TTC549 (cell line): ENCODE measurements at regions not wholly inside any gene's neighbourhood (a gene's known extent, or its start where the extent isn't known, plus 50 kb on each side); places are given as distances from the start of the nearest gene placed in this dataset.
"Not testable (repeated sequence)": the region's sequence is repeated elsewhere in the genome, so short reads cannot be mapped to it uniquely, and the experiment has no call there.

Source experiments
- FAIRE-seq: peaks from 2 replicates; lab custom pipeline; 2012; peaks lifted over from hg19 to GRCh38; lab: Jason Lieb, UNC

DNA sequence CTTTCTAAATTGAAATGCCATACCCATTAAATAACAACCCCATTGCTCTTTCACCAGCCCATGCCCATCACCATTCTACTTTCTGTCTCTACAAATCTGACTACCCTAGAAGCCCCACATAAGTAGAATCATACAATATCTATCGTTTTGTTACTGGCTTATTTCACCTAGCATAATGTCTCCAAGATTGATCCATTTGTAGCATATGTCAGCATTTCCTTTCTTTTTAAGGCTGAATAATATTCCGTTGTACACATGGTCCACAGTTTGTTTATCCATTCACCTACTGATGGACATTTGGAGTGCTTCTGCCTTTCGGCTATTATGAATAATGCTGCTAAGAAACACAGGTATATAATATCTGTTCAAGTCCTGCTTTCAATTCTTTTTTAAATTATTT is 393.1 kb upstream of the SOX9 start:
- FAIRE-seq, result no peak

GRCh38 chr17:71730871-71731270 is 389.9 kb upstream of the SOX9 start:
- FAIRE-seq, result no peak

DNA sequence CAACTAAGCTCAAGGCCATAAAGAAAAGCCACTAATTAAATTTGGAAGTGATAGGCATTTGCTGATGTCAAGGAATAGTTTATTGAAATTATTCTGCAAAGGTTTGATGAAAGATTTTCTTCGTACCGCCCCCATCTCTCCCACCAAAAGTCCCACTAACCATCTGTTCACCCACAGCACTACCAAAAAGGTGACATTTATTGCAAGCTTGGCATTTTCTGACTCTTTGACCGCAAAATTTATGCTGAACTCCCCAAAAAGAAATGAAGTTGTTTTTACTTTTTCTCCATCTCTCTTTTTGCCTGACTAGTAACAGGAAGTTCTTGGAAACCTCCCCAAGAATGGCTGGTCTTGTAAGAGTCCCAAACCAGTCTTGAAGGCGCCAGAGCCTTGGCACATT is 384.9 kb upstream of the SOX9 start:
- no peak for FAIRE-seq

DNA sequence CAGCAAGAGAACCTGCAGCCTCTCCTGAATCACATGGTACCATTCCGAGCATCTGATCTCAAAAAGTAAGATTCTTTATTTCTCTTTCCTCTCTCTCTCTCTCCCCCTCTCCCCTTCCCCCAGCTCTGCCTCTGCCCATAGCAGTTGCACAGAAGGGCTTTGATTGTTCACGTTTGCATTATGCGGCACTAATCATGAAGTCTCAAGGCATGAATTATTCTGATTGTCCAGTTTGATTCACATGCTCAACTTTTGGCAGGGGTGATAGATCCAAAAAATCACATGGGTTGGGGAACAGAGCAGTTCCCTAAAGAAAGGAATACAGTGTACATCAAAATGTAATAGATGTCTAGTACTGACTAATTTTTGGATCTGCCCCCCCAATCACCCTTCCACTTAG is 380.0 kb upstream of the SOX9 start:
- FAIRE-seq, result no peak

DNA sequence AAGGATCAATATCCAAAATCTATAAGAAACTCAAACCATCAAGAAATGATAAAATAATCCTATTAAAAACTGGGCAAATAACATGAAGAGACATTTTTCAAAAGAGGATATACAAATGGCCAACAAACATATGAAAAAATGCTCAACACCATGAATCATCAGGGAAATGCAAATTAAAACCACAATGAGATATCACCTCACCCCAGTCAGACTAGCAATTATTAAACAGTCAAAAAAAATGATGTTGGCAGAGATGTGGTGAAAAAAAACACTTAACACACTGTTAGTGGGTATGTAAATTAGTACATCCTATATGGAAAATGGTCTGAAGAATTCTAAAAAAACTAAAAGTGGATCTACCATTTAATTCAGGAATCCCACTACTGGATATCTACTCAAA is 379.0 kb upstream of the SOX9 start:
- FAIRE-seq, result no peak

GRCh38 chr17:71748872-71749271 is 371.9 kb upstream of the SOX9 start:
- FAIRE-seq, result no peak

- no peak for FAIRE-seq
Measured at GRCh38 chr17:71753070-71753469, 367.8 kb upstream of the SOX9 start.

DNA sequence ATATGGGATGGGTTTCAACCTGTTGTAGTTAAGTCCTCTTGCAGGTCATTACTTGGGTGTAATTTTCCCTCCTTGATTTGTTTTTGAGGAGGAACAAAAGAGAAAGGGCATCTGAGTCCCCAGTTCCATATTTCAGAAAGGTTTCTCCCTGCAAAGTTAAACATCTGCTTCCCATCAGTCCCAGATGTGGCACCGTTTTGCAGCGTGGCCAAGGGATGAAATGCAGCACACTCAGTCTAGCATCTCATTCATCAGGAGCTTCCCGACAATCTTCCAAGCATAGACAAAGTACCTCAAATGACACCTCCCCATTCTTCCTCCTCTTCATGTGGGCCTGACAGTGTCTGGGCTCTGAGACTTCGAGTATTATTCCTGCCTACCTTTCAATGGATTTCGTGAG is 363.7 kb upstream of the SOX9 start:
- no peak for FAIRE-seq

- peak; percentile 98 for FAIRE-seq
Measured at GRCh38 chr17:71757956-71758355, 362.9 kb upstream of the SOX9 start.

DNA sequence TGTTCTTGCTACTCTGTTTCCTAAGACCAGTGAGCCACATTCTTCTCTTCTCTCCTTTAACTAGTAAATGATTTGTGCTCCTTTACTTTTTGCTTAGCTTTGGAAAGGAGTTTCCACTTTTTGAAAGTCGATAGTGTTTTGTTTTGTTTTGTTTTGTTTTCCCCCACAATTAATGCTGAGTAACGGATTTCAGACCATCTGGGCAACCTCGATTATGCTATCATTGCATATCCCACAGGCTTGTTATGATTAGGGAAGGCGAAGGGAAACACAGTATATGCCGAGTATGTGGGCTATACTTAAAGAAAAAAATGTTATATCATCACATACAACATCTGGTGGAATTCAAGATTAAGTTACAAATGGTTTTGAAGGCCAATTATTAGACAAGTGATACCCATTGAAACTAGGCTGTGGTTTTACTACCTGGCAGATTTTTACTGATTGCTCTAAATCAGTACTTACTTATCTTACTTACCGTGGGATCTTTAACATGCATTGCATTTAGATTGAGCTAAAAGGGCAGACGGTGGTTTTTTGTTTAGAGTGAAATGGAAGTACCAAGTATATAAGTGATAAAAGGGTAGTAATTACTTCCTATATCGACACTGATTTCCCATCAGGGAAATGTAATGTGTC is 361.3 kb upstream of the SOX9 start:
- FAIRE-seq, result no peak

- no peak for FAIRE-seq
Measured at GRCh38 chr17:71760062-71760720, 360.6 kb upstream of the SOX9 start.

GRCh38 chr17:71762526-71762925 is 358.3 kb upstream of the SOX9 start:
- FAIRE-seq, result no peak

- FAIRE-seq, result no peak
Measured at GRCh38 chr17:71764505-71764904, 356.3 kb upstream of the SOX9 start.

DNA sequence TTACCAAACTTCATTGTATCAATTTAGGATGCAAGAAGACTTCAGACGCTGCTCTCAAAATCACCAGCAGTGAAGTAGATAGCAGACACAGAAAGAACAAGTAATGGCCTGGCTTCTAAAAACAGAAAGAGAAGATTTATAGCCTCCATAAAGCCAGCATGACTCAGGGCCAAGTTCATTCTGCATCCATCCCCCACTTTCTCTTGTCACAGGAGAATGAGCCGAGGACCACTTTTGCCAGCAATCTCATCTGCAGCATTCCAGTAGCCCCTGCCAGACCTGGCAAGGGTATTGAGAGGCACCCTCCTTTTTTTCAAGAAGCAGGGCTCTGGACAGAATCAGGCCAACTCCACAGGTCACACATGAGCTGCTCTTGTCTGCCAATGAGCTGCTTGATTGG is 355.4 kb upstream of the SOX9 start:
- FAIRE-seq, result no peak

DNA sequence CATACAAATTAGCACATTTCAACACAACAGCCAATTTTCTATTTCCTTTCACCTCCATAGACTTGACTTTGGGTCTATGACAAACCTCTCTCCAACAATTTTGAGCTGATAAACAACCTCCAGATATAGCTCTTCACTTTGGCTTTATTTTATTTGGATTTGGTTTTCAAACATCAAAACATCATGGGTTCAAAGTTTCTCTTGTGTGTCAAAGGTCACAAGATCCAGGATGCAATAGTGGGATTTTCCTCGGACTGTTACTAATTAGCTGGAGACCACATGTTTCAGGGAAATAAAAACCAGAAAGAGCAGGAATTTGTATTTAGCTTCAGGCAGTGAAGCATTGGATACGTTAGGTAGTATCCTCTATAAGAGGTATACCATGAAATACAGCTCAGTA is 351.0 kb upstream of the SOX9 start:
- FAIRE-seq, result no peak

DNA sequence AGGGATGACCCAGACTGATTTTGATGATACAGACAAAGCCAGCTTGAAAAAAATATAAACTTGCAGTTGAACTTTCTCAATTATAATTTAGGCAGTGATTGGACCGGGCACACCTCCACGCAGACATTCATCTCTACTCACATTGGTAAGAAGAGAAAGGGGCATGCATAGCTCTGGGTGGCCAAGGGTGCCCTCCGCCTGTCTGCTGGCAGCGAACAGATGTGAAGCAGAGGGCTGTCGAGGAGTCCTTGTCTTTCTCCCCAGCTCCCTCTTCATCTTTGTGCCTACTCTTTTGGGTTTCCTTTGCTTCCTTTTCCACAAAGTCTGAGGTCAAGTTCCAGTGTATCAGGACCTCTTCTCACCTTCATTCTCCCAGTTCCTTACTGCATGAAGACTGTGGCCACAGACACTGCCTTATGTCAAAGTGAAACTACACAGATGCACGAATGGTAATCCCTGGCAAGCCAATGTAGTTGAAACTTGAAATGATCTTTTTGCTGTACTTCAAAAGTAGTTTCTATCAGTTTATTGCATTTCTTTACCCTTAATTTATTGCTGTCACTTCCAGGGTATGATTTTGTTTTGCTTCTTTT is 343.7 kb upstream of the SOX9 start:
- FAIRE-seq, result no peak

DNA sequence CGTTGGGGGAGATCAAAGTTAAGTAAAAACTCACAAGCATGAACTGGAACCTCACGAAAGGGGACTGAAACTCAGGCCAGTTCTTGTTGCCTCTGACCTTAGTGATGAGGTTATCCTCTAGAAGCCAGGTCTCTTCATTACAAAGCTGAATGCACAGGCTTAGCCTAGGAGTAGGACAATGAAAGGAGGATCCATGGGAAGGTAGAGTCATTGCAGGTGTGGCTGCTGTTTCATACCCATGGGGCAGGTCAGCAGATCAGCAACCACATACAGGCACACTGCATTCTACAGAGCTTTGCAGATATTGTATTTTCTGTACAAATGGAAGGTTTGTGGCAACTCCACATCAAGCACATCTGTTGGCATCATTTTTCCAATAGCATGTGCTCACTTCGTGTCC is 341.3 kb upstream of the SOX9 start:
- no peak for FAIRE-seq

- FAIRE-seq, result no peak
Measured at GRCh38 chr17:71780596-71780995, 340.2 kb upstream of the SOX9 start.

- not testable (repeated sequence) for FAIRE-seq
Measured at GRCh38 chr17:71782021-71782420, 338.8 kb upstream of the SOX9 start.

DNA sequence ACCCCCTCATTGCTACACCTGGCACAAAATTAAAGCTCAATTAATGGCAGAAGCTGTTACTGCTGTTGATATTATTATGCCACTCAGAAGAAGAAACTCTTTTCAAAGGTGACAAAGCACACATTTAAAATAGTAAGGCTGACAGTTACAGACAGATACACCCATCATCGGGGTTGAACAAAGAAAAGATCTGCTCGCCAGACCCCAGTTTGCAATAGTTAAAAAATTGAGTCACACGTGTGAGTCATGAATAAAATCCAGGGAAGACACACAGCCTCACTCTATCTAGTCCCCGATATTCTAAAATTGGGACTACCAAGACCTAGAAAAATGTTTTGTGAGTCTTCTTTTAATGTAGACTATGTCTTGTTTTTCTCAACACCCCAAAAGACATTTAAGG is 330.0 kb upstream of the SOX9 start:
- no peak for FAIRE-seq

GRCh38 chr17:71791311-71791710 is 329.5 kb upstream of the SOX9 start:
- no peak for FAIRE-seq

GRCh38 chr17:71792966-71793365 is 327.9 kb upstream of the SOX9 start:
- FAIRE-seq, result no peak

- no peak for FAIRE-seq
Measured at GRCh38 chr17:71793518-71793917, 327.3 kb upstream of the SOX9 start.

DNA sequence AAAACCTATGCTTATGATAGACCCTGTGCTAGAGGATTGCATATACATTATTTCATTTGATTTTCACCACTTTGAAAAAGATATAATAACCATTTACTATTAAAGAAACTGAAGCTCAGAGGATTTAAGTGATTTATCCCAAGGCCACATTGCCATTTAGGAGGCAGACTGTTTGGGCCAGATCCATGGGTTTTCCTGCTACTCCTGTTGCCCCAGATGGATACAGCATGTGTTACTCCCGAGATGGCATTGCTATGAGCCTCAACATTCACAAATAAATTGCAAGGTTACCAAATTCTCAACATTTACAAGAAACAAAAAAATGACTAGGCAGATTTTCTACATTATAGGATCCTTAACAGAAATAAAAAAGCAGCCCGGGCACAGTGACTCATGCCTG is 322.1 kb upstream of the SOX9 start:
- FAIRE-seq, result no peak
